ENCODE measurements at regions not wholly inside any gene's neighbourhood (a gene's known extent, or its start where the extent isn't known, plus 50 kb on each side); places are given as distances from the start of the nearest gene placed in this dataset.

DNA sequence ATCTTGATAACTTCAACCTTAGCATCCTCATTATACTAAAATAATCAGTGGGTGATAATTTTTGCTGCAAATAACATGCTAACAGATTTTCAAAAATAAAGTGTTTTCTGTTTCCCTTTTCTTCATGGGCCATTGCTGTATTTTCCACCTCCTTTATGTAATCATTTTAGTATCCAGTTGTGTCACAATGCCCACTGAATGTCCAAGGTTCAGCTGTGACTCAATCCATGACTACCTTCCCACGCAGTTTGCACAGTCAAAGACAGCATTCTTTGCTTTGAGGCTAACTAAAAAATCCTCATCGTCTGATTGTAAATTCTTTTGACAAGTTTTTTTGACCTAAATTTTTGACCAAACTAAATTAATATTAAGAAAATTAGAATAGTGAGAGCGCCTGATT is 474.1 kb downstream of the FLRT2 start:
- Histone ChIP-seq H3K27ac (ENCODE audit: low read depth, low read length, poor library complexity, severe bottlenecking) (no peak overlapping the region), H3K4me3 (ENCODE audit: low read depth, low read length, poor library complexity, severe bottlenecking) (no peak overlapping the region), H3K9me3 (ENCODE audit: low read depth, low read length, poor library complexity, severe bottlenecking) (no peaks in the 10 kb centered on the region), H3K36me3 (ENCODE audit: insufficient read depth, low read length, poor library complexity, severe bottlenecking) (no peaks in the 10 kb centered on the region), H3K4me1 (ENCODE audit: insufficient read depth, low read length, poor library complexity, severe bottlenecking) (no peaks in the 10 kb centered on the region), H3K27me3 (replicated peaks; ENCODE audit: insufficient read depth, low read depth, low read length, poor library complexity) (no peaks in the 10 kb centered on the region)
- intact Hi-C loops (cut with micrococcal nuclease; ENCODE audit: unreplicated experiment) = no loop called here
- ChIA-PET CTCF (no interaction called here), POLR2A (ENCODE audit: low non-redundant PET) (no interaction called here)
- no peak for DNase-seq (ENCODE audit: low spot score)
- TF ChIP-seq, protein P1, sequence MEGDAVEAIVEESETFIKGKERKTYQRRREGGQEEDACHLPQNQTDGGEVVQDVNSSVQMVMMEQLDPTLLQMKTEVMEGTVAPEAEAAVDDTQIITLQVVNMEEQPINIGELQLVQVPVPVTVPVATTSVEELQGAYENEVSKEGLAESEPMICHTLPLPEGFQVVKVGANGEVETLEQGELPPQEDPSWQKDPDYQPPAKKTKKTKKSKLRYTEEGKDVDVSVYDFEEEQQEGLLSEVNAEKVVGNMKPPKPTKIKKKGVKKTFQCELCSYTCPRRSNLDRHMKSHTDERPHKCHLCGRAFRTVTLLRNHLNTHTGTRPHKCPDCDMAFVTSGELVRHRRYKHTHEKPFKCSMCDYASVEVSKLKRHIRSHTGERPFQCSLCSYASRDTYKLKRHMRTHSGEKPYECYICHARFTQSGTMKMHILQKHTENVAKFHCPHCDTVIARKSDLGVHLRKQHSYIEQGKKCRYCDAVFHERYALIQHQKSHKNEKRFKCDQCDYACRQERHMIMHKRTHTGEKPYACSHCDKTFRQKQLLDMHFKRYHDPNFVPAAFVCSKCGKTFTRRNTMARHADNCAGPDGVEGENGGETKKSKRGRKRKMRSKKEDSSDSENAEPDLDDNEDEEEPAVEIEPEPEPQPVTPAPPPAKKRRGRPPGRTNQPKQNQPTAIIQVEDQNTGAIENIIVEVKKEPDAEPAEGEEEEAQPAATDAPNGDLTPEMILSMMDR (conservative IDR thresholded peaks at IDR 0.05; ENCODE audit: low read depth, low read length) = no peak
- no peak for TF ChIP-seq EZH2 (IDR thresholded peaks at IDR 0.05; ENCODE audit: borderline replicate concordance, low read depth, low read length, poor library complexity, severe bottlenecking)
- BruUV-seq (replicated peaks) = no TSS peak

- Histone ChIP-seq H3K4me1 (ENCODE audit: insufficient read depth, low read length, poor library complexity, severe bottlenecking) (no peaks in the 10 kb centered on the region), H3K9me3 (ENCODE audit: low read depth, low read length, poor library complexity, severe bottlenecking) (no peaks in the 10 kb centered on the region), H3K27ac (ENCODE audit: low read depth, low read length, poor library complexity, severe bottlenecking) (no peak overlapping the region), H3K36me3 (ENCODE audit: insufficient read depth, low read length, poor library complexity, severe bottlenecking) (no peaks in the 10 kb centered on the region), H3K27me3 (replicated peaks; ENCODE audit: insufficient read depth, low read depth, low read length, poor library complexity) (no peaks in the 10 kb centered on the region), H3K4me3 (ENCODE audit: low read depth, low read length, poor library complexity, severe bottlenecking) (no peak overlapping the region)
- intact Hi-C loops (cut with micrococcal nuclease; ENCODE audit: unreplicated experiment) = no loop called here
- no peak for DNase-seq (ENCODE audit: low spot score)
- BruUV-seq (replicated peaks) = no TSS peak
- ChIA-PET CTCF (no interaction called here), POLR2A (ENCODE audit: low non-redundant PET) (no interaction called here)
- no peak for TF ChIP-seq EZH2 (IDR thresholded peaks at IDR 0.05; ENCODE audit: borderline replicate concordance, low read depth, low read length, poor library complexity, severe bottlenecking)
- TF ChIP-seq, protein P1 (conservative IDR thresholded peaks at IDR 0.05; ENCODE audit: low read depth, low read length) = no peak
Observed at GRCh38 chr14:85996551-85996950, 466.6 kb downstream of the FLRT2 start.

- no peaks in the 10 kb centered on the region for H3K36me3 ChIP-seq (ENCODE audit: insufficient read depth, low read length, poor library complexity, severe bottlenecking)
Observed at GRCh38 chr14:85991156-85991555, 461.2 kb downstream of the FLRT2 start.

More at GRCh38 chr14:85991156-85991555, 461.2 kb downstream of the FLRT2 start:
- POLR2A ChIA-PET (ENCODE audit: low non-redundant PET) = no interaction called here
- no peaks in the 10 kb centered on the region for H3K27me3 ChIP-seq (replicated peaks; ENCODE audit: insufficient read depth, low read depth, low read length, poor library complexity)
- no peaks in the 10 kb centered on the region for H3K4me1 ChIP-seq (ENCODE audit: insufficient read depth, low read length, poor library complexity, severe bottlenecking)
- CTCF ChIA-PET = no interaction called here
- BruUV-seq (replicated peaks) = no TSS peak
- H3K4me3 ChIP-seq (ENCODE audit: low read depth, low read length, poor library complexity, severe bottlenecking) = no peak overlapping the region
- intact Hi-C loops (cut with micrococcal nuclease; ENCODE audit: unreplicated experiment) = no loop called here
- H3K9me3 ChIP-seq (ENCODE audit: low read depth, low read length, poor library complexity, severe bottlenecking) = no peaks in the 10 kb centered on the region
- H3K27ac ChIP-seq (ENCODE audit: low read depth, low read length, poor library complexity, severe bottlenecking) = no peak overlapping the region
- no peak for DNase-seq (ENCODE audit: low spot score)
- TF ChIP-seq, protein P1 (conservative IDR thresholded peaks at IDR 0.05; ENCODE audit: low read depth, low read length) = no peak
- no peak for TF ChIP-seq EZH2 (IDR thresholded peaks at IDR 0.05; ENCODE audit: borderline replicate concordance, low read depth, low read length, poor library complexity, severe bottlenecking)
